ENCODE measurements at regions not wholly inside any gene's neighbourhood (a gene's known extent, or its start where the extent isn't known, plus 50 kb on each side); places are given as distances from the start of the nearest gene placed in this dataset.

- Histone ChIP-seq H3K9me3 (ENCODE audit: control insufficient read depth, insufficient read depth, low read length) (no peaks in the 10 kb centered on the region), H3K4me3 (ENCODE audit: low read length) (no peak overlapping the region), H3K27ac (ENCODE audit: low read length) (no peak overlapping the region), H3K4me1 (ENCODE audit: control insufficient read depth, insufficient read depth, low read length) (no peaks in the 10 kb centered on the region), H3K27me3 (ENCODE audit: control insufficient read depth, insufficient read depth, low read length) (no peaks in the 10 kb centered on the region), H3K36me3 (ENCODE audit: control insufficient read depth, insufficient read depth, low read length) (no peaks in the 10 kb centered on the region)
- no CpG with 5 or more reads among the region's 1 CpG for WGBS (ENCODE audit: insufficient coverage, insufficient read length)
- DNase-seq (ENCODE audit: low read depth, low spot score) = no peak
These were observed 346.3 kb upstream of the CDH11 start for GRCh38 chr16:65468133-65468532.

GRCh38 chr16:65463652-65464260 lies 341.9 kb upstream of the CDH11 start:
- Histone ChIP-seq H3K27ac (ENCODE audit: low read length) (no peak overlapping the region), H3K4me3 (ENCODE audit: low read length) (no peak overlapping the region), H3K4me1 (ENCODE audit: control insufficient read depth, insufficient read depth, low read length) (no peaks in the 10 kb centered on the region), H3K36me3 (ENCODE audit: control insufficient read depth, insufficient read depth, low read length) (no peaks in the 10 kb centered on the region), H3K27me3 (ENCODE audit: control insufficient read depth, insufficient read depth, low read length) (no peaks in the 10 kb centered on the region), H3K9me3 (ENCODE audit: control insufficient read depth, insufficient read depth, low read length) (no peaks in the 10 kb centered on the region)
- DNase-seq (ENCODE audit: low read depth, low spot score) = no peak
- no CpG with 5 or more reads among the region's 3 CpGs for WGBS (ENCODE audit: insufficient coverage, insufficient read length)

- H3K4me3 ChIP-seq (ENCODE audit: low read length) = no peak overlapping the region
- no peaks in the 10 kb centered on the region for H3K4me1 ChIP-seq (ENCODE audit: control insufficient read depth, insufficient read depth, low read length)
- no peak overlapping the region for H3K27ac ChIP-seq (ENCODE audit: low read length)
- no peak for DNase-seq (ENCODE audit: low read depth, low spot score)
- no peaks in the 10 kb centered on the region for H3K36me3 ChIP-seq (ENCODE audit: control insufficient read depth, insufficient read depth, low read length)
- no peaks in the 10 kb centered on the region for H3K27me3 ChIP-seq (ENCODE audit: control insufficient read depth, insufficient read depth, low read length)
- no peaks in the 10 kb centered on the region for H3K9me3 ChIP-seq (ENCODE audit: control insufficient read depth, insufficient read depth, low read length)
- no CpG with 5 or more reads among the region's 2 CpGs for WGBS (ENCODE audit: insufficient coverage, insufficient read length)
These were observed 335.2 kb upstream of the CDH11 start for GRCh38 chr16:65457084-65457483.

GRCh38 chr16:65455761-65456160 lies 333.9 kb upstream of the CDH11 start:
- no CpG with 5 or more reads among the region's 4 CpGs for WGBS (ENCODE audit: insufficient coverage, insufficient read length)
- H3K27me3 ChIP-seq (ENCODE audit: control insufficient read depth, insufficient read depth, low read length) = no peaks in the 10 kb centered on the region
- H3K9me3 ChIP-seq (ENCODE audit: control insufficient read depth, insufficient read depth, low read length) = no peaks in the 10 kb centered on the region

DNA sequence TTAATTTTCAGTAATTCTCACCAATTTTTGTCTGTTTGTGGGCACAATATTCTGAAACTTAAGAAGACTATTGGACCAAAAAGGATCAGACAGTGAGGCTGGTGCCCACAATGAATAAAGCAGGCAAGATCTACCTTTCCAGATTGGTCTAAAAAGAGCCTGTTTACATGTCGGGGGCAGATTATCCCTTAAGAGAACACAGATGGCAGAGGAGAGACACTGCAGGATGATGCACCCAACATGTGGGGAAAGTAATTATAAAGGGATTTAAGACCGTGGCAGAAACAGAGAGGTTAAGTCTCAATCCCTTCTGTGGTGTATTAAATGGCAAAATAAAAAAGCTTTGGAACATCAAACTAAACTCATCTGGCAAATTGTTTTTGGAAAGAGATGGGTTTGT lies 331.8 kb upstream of the CDH11 start:
- Histone ChIP-seq H3K27ac (ENCODE audit: low read length) (no peak overlapping the region), H3K36me3 (ENCODE audit: control insufficient read depth, insufficient read depth, low read length) (no peaks in the 10 kb centered on the region), H3K4me1 (ENCODE audit: control insufficient read depth, insufficient read depth, low read length) (no peaks in the 10 kb centered on the region), H3K27me3 (ENCODE audit: control insufficient read depth, insufficient read depth, low read length) (no peaks in the 10 kb centered on the region), H3K4me3 (ENCODE audit: low read length) (no peak overlapping the region), H3K9me3 (ENCODE audit: control insufficient read depth, insufficient read depth, low read length) (no peaks in the 10 kb centered on the region)
- no CpG with 5 or more reads among the region's 2 CpGs for WGBS (ENCODE audit: insufficient coverage, insufficient read length)
- DNase-seq (ENCODE audit: low read depth, low spot score) = no peak

More at GRCh38 chr16:65455761-65456160, 333.9 kb upstream of the CDH11 start:
- Histone ChIP-seq H3K36me3 (ENCODE audit: control insufficient read depth, insufficient read depth, low read length) (no peaks in the 10 kb centered on the region), H3K4me3 (ENCODE audit: low read length) (no peak overlapping the region), H3K4me1 (ENCODE audit: control insufficient read depth, insufficient read depth, low read length) (no peaks in the 10 kb centered on the region), H3K27ac (ENCODE audit: low read length) (no peak overlapping the region)
- DNase-seq (ENCODE audit: low read depth, low spot score) = no peak

- no peaks in the 10 kb centered on the region for H3K36me3 ChIP-seq (ENCODE audit: control insufficient read depth, insufficient read depth, low read length)
- H3K4me3 ChIP-seq (ENCODE audit: low read length) = no peak overlapping the region
- no CpG with 5 or more reads among the region's 1 CpG for whole genome bisulfite sequencing (ENCODE audit: insufficient coverage, insufficient read length)
- H3K4me1 ChIP-seq (ENCODE audit: control insufficient read depth, insufficient read depth, low read length) = no peaks in the 10 kb centered on the region
- no peak for DNase-seq (ENCODE audit: low read depth, low spot score)
- H3K9me3 ChIP-seq (ENCODE audit: control insufficient read depth, insufficient read depth, low read length) = no peaks in the 10 kb centered on the region
- no peaks in the 10 kb centered on the region for H3K27me3 ChIP-seq (ENCODE audit: control insufficient read depth, insufficient read depth, low read length)
- no peak overlapping the region for H3K27ac ChIP-seq (ENCODE audit: low read length)
These were observed 327.7 kb upstream of the CDH11 start for GRCh38 chr16:65449526-65449925.

DNA sequence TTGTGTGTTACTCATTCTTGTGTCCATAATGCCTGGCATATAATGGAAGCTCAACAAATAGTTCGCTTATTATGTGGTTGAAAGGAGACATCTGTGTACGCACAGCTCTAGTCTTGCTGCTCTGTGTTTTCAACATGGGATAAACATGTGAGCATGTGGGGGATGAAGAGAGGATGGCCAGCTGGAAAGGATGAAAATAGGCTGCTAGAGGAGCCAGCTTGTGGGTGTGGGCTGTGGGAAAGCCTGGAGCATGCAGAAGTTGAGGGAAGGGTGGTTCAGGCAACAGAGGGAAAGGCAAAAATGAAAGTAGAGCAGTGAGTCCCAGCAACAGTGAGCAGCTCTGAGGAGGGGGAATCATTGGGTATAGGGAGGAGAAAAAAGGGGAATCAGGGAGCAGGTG lies 324.6 kb upstream of the CDH11 start:
- Histone ChIP-seq H3K27ac (ENCODE audit: low read length) (no peak overlapping the region), H3K4me3 (ENCODE audit: low read length) (no peak overlapping the region), H3K4me1 (ENCODE audit: control insufficient read depth, insufficient read depth, low read length) (no peaks in the 10 kb centered on the region), H3K27me3 (ENCODE audit: control insufficient read depth, insufficient read depth, low read length) (no peaks in the 10 kb centered on the region), H3K9me3 (ENCODE audit: control insufficient read depth, insufficient read depth, low read length) (no peaks in the 10 kb centered on the region), H3K36me3 (ENCODE audit: control insufficient read depth, insufficient read depth, low read length) (no peaks in the 10 kb centered on the region)
- no CpG with 5 or more reads among the region's 2 CpGs for WGBS (ENCODE audit: insufficient coverage, insufficient read length)
- no peak for DNase-seq (ENCODE audit: low read depth, low spot score)

- no CpG with 5 or more reads among the region's 1 CpG for WGBS (ENCODE audit: insufficient coverage, insufficient read length)
- no peaks in the 10 kb centered on the region for H3K4me1 ChIP-seq (ENCODE audit: control insufficient read depth, insufficient read depth, low read length)
- no peaks in the 10 kb centered on the region for H3K27me3 ChIP-seq (ENCODE audit: control insufficient read depth, insufficient read depth, low read length)
- H3K36me3 ChIP-seq (ENCODE audit: control insufficient read depth, insufficient read depth, low read length) = no peaks in the 10 kb centered on the region
- DNase-seq (ENCODE audit: low read depth, low spot score) = no peak
- no peak overlapping the region for H3K27ac ChIP-seq (ENCODE audit: low read length)
- no peak overlapping the region for H3K4me3 ChIP-seq (ENCODE audit: low read length)
- no peaks in the 10 kb centered on the region for H3K9me3 ChIP-seq (ENCODE audit: control insufficient read depth, insufficient read depth, low read length)
These were observed 323.7 kb upstream of the CDH11 start for GRCh38 chr16:65445313-65446260.

GRCh38 chr16:65441501-65441900 lies 319.6 kb upstream of the CDH11 start:
- no peaks in the 10 kb centered on the region for H3K4me1 ChIP-seq (ENCODE audit: control insufficient read depth, insufficient read depth, low read length)
- DNase-seq (ENCODE audit: low read depth, low spot score) = no peak
- no CpG with 5 or more reads among the region's 2 CpGs for WGBS (ENCODE audit: insufficient coverage, insufficient read length)
- H3K27ac ChIP-seq (ENCODE audit: low read length) = no peak overlapping the region
- H3K27me3 ChIP-seq (ENCODE audit: control insufficient read depth, insufficient read depth, low read length) = no peaks in the 10 kb centered on the region
- no peak overlapping the region for H3K4me3 ChIP-seq (ENCODE audit: low read length)
- no peaks in the 10 kb centered on the region for H3K9me3 ChIP-seq (ENCODE audit: control insufficient read depth, insufficient read depth, low read length)
- H3K36me3 ChIP-seq (ENCODE audit: control insufficient read depth, insufficient read depth, low read length) = no peaks in the 10 kb centered on the region

- DNase-seq (ENCODE audit: low read depth, low spot score) = no peak
- Histone ChIP-seq H3K9me3 (ENCODE audit: control insufficient read depth, insufficient read depth, low read length) (no peaks in the 10 kb centered on the region), H3K4me1 (ENCODE audit: control insufficient read depth, insufficient read depth, low read length) (peaks cover 3% of the 10 kb centered on the region; the same call in 1 of the 2 replicates), H3K27ac (ENCODE audit: low read length) (no peak overlapping the region), H3K4me3 (ENCODE audit: low read length) (no peak overlapping the region), H3K27me3 (ENCODE audit: control insufficient read depth, insufficient read depth, low read length) (no peaks in the 10 kb centered on the region; the same call in 1 of the 2 replicates), H3K36me3 (ENCODE audit: control insufficient read depth, insufficient read depth, low read length) (no peaks in the 10 kb centered on the region)
- WGBS (ENCODE audit: insufficient coverage, insufficient read length) = no CpG with 5 or more reads among the region's 10 CpGs
These were observed 307.8 kb upstream of the CDH11 start for GRCh38 chr16:65429504-65430181.
